KOPT-K1 (cell line): ENCODE measurements at regions not wholly inside any gene's neighbourhood (a gene's known extent, or its start where the extent isn't known, plus 50 kb on each side); places are given as distances from the start of the nearest gene placed in this dataset.

Source experiments
- H3K27ac ChIP-seq: fragments of 200-600 bp; sonication (generic); 2 replicates; pipeline ENCODE4 v1.5.1; 2016; ENCODE audit warnings: antibody characterized with exemption, mild to moderate bottlenecking, low read depth, low read length; ENCODE audit not compliant: poor library complexity, severe bottlenecking
- H3K36me3 ChIP-seq: fragments of 200-600 bp; sonication (generic); 2 replicates; pipeline ENCODE4 v1.5.1; 2017; ENCODE audit warnings: antibody characterized with exemption, mild to moderate bottlenecking, low read length, moderate library complexity; ENCODE audit not compliant: insufficient read depth
- H3K9me3 ChIP-seq: fragments of 200-600 bp; sonication (generic); 2 replicates; pipeline ENCODE4 v1.5.1; 2017; ENCODE audit warnings: antibody characterized with exemption, low read length, mild to moderate bottlenecking; ENCODE audit not compliant: insufficient read depth, poor library complexity, severe bottlenecking

DNA sequence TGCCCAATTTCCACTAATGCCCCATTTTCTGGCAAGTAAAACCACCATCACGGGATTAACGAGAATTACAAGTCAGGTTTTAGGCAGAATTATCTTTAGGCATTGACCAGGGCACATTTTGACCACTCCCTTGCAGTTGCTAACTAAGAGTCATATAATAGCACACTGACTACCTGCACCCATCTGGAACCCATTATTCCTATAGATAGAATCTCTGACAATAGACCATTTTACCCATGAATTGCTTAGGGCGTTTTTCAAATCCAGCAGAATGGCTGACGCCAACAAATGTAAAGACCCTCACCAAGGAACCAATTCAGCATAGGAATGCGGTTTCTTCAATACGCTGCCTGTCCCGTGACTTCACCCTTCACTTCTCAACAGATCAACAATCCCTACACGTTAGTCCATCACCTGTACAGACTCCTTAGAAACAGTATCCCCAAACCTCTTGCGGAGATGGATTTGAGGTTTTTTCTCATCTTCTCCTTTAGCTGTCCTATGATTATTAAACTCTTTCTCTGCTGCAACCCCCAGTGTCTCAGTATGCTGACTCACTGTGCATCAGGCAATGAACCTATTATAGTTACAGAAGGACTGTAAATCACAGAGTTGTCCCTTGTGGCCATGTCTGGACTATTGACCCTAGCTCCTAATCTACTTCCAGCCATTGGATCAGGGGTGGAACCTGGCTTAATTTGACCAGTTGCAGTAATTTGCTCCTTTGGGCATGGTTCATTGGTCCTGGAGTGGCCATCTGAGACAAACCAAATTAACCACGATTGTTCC, 177.3 kb upstream of the PLXNC1 start:
- no peaks in the 10 kb centered on the region for H3K9me3 ChIP-seq
- H3K27ac ChIP-seq, result no peak overlapping the region
- no peaks in the 10 kb centered on the region for H3K36me3 ChIP-seq

DNA sequence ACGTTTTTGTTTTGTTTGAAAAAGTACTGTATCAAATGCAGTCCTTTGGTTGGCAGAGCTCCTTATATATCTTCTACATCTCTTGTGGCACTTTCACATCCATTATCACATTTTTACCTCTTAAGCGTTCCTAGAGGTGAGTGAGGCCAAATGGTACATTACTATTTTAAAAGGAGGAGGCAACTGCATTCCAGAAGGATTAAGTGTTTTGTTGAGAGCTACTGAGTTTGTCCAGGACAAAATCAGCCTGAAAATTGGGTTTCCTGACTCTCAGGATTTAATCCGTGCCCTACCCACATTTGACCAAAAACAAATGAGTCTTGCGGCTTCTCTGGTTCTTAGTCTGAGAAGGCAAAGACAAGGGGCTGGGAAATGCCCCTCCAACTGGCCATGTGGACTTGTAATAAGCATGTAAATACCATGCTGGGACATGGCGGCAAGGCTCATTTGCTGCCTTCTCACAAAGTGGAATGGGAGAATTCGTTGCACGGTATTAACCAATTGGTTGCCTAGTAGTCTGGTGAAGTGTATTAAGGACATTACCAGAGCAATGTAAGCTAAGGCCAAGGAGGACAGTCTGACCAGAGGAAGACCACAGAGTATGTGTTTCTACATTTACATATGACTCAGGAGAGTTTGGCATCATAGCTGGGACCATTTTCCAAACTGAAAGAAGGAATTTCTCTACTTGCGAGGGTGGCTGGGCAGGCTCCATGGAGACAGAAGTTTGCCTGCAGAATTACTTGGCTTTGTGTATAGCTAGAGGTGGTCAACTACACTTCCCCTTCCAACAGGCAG, 175.8 kb upstream of the PLXNC1 start:
- Histone ChIP-seq H3K9me3 (no peaks in the 10 kb centered on the region), H3K27ac (no peak overlapping the region)

DNA sequence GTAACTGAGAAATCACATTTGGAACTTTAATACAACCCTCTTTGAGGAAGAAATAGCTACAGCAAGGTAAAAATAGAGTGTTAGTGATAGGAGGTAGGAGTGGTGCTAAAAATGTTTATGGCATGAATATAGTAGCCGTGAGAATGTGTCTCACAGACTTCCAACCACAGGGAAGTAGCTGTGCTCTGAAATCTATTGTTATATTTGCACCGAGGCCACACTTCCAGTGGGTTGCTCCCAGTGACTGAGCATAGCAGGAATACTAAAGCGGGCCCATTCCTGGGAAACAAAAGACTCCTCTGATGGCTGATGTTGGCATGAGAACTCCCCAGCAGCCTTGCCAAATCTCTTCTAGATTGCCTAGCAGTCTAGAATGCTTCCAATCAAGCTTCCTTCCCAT, 174.1 kb upstream of the PLXNC1 start:
- no peak overlapping the region for H3K27ac ChIP-seq
- no peaks in the 10 kb centered on the region for H3K36me3 ChIP-seq
- no peaks in the 10 kb centered on the region for H3K9me3 ChIP-seq

More for the DNA sequence above, 175.8 kb upstream of the PLXNC1 start:
- H3K36me3 ChIP-seq, result no peaks in the 10 kb centered on the region

DNA sequence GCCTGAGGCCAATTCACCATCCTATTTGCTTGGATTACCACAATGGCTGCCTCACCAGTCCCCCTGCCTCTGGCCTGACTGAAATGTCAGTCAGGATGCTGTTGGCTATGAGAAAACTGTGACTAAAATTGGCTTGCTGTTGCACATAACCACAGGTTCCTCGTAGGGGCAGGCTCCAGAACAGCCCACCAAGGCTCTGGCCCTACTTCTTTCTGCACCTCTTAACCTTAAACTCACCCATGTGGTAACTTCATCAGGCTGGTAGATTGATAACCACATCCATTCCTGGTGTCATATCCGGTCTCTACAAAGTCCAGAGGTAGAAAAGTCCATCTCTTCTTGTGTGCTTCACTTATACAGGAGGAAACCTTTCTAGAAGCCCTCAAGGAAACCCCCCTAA, 172.4 kb upstream of the PLXNC1 start:
- Histone ChIP-seq H3K27ac (no peak overlapping the region), H3K9me3 (no peaks in the 10 kb centered on the region)

DNA sequence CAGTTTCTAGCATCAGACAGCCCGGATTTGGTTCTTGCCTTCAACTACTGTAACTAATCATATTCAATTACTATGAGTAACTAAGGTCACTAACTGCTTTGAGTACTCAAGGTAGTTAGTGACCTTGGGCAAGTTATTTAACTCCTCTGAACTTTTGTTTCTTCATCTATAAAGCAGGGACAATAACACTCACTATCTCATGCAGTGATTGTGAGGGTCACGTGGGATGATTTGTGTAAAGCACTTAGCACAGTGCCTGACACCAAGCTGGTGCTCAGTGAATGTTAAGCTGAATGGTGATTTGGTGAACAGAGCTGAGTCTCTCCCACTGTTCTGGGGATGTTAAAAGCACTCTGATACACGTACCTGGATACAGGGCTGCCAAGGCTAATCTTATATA, 171.3 kb upstream of the PLXNC1 start:
- Histone ChIP-seq H3K36me3 (no peaks in the 10 kb centered on the region), H3K27ac (no peak overlapping the region), H3K9me3 (no peaks in the 10 kb centered on the region)

More for the DNA sequence above, 172.4 kb upstream of the PLXNC1 start:
- no peaks in the 10 kb centered on the region for H3K36me3 ChIP-seq

DNA sequence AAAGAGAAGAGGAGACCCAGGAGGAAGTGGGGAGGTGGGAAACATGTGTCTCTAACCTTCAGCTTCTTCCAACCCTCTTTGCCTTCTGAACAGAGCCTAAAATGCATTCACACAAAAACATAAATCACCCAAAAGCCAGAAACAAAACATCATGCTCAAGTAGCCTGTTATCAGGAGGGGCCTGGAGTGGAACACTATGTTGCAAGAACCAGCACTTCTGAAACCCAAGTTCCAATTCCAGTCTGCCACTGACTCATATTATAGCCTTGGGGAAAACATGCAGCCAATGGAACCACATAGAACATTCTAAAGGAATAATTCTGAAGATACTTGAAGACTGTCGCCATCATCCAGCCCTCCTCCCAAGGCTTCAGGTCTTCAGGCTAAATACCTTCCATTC, 169.8 kb upstream of the PLXNC1 start:
- Histone ChIP-seq H3K9me3 (no peaks in the 10 kb centered on the region), H3K27ac (no peak overlapping the region), H3K36me3 (no peaks in the 10 kb centered on the region)

DNA sequence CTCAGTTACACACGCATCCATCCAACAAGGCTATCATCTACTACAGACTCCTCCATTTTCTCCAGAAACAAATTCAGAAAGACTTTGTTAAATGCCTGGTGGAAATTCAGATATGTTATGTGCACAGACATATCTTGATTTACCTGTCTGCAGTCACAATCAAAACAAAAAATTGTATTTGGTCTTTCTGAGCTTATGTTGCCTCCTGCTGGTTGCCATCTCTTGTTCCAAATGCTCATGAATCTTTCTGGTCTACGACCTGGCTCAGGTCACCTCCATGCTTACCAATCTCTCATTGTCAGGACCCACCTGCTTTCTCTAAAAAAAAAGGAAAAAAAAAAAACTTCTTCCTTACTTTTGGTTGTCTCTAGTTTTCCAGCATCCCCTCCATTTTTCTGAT, 169.2 kb upstream of the PLXNC1 start:
- Histone ChIP-seq H3K27ac (no peak overlapping the region), H3K9me3 (no peaks in the 10 kb centered on the region), H3K36me3 (no peaks in the 10 kb centered on the region)

DNA sequence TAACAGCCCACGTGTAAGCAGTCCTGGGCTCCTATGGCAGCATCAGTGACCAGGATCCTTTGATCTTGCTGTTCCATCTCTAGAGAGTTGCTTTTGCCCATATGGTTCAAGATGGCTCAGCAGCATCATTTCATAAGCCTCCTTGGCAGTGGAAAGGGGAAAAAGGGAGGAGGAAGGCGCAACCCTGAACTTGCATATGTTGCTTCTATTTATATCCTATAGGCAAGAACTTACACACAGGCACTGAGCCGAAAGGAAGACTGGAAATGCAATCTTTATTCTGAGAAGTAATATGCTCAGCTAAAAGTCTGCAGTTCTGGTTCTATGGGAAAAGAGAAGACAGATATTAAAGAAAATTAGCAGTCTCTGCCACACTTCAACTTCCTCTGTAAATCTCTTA, 167.7 kb upstream of the PLXNC1 start:
- no peak overlapping the region for H3K27ac ChIP-seq
- no peaks in the 10 kb centered on the region for H3K9me3 ChIP-seq
- no peaks in the 10 kb centered on the region for H3K36me3 ChIP-seq

DNA sequence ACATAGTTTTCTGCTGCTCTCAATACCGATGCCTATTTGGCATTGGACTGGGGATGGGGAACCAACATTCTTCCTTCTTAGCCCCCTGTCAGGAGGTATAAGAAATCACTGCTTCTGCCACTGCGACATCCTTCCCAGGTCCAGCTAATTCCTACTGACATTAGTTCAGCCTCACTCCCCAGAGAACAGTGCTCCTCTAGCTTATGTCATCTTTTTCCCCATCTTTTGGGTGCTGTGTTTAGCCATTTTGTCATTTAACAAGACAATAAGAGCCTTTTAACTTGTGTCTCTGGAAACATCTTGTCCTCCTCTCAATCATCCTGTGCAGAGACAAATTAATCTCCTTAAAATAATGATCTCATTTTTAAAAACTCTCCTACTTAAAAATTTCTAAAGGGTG, 167.0 kb upstream of the PLXNC1 start:
- Histone ChIP-seq H3K9me3 (no peaks in the 10 kb centered on the region), H3K36me3 (no peaks in the 10 kb centered on the region), H3K27ac (no peak overlapping the region)

DNA sequence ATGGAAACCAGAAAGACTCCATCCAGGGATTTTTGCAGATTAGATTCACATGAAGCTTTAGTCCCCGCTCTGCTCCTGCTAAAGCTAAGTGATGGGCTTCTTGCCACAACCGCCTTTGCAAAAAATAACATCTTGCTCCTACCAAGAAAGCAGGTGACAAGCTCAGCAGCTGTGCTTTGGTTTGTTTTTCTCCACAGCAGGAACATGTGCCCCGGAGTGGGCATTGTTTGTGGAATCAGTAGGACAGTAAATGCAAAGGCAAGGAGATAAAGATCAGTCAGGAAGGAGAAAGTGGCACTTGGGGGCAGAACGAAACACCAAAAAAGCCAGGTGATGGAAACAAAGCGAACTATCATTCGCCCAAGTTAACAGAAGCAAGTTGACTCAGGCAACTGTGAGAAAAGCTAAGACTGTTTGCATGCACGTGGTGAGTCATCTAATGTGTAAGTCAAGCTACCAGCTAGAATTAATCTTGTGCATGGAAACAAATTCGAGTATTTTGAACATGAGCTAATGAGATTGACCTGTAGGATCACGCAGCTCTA, 165.5 kb upstream of the PLXNC1 start:
- no peak overlapping the region for H3K27ac ChIP-seq
- no peaks in the 10 kb centered on the region for H3K36me3 ChIP-seq
- H3K9me3 ChIP-seq, result peaks cover 5% of the 10 kb centered on the region

DNA sequence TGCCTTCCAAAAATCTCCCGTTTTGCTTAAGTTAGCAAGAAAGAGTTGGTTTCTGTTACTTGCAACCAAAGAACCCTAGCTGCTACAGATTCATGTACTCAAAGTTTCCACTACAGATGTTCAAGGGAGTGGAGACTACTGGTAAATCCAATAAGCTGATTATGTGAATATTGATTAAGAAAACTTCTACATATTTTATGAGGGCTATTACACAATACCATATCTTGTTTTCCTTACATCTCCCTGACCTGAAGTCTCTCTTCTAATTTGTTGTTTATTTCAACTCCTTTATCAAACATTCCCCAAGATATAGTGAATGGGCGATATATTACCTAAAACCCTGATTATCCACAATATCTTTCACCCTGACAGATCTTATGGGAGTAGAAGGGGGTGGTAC, 164.4 kb upstream of the PLXNC1 start:
- H3K36me3 ChIP-seq, result no peaks in the 10 kb centered on the region
- H3K27ac ChIP-seq, result no peak overlapping the region
- peaks cover 6% of the 10 kb centered on the region for H3K9me3 ChIP-seq

DNA sequence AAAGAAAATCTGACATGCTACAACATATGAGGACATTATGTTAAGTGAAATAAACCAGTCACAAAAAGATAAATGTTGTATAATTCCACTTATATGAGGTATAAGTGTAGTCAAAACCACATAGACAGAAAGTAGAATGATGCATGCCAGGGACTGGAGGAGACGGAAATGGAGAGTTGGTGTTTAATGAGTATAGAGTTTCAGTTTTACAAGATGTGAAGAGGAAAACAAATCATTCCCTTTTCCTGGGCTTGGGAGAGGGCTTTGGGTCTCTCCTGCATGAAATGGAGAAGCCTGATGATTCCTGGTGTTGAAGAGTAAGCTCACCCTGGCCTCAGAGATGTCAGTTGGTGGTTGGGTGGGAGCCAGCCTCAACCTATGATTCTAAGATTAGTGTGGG, 158.4 kb upstream of the PLXNC1 start:
- peaks cover 6% of the 10 kb centered on the region for H3K9me3 ChIP-seq
- H3K36me3 ChIP-seq, result no peaks in the 10 kb centered on the region
- H3K27ac ChIP-seq, result no peak overlapping the region

DNA sequence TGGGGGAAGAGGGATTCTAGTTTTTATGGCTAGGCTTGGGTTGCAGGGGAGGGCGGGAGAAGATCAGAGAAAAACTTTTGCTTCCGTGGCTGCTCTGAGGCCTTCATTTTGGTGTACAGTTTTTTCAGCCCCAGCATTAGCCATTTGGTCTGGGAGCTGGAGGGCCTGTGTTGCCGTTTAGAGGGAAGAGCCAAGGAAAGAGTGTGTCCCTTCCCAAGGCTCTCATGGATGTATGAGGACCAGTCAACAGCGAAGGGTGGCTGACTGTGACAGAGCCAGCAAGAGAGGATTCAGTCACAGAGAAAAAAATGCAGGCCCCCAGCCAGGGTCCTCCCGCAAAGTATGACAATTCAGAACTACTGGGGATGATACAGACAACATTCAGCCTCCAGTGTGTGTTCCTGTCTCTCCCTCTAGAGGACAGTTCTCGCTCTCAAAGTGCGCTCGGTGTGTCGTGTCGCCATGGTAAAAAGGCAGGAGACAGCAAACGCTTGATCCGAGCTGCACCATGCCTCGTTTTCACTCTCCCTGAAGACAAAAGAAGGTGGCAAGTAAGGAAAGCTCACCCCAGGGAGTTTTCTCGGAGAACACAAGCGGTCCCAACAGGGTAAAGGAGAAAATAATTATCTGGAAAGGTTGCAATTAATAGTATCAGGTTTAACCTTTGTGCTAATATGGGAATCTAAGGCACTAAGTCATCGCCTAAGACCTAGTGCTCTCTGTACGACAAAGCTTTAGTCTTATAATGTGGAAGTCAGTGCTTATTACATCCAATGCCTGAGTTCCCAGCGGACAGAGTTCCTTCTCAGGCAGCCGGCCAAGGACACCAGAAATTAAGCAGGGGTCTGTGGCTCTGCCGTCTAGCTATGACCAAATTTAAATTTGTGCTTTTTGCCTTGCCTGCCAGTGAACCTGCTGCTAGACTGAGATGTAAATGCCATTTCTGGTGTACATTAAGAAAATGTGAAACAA, 157.3 kb upstream of the PLXNC1 start:
- H3K9me3 ChIP-seq, result peaks cover 6% of the 10 kb centered on the region
- H3K27ac ChIP-seq, result no peak overlapping the region
- no peaks in the 10 kb centered on the region for H3K36me3 ChIP-seq

DNA sequence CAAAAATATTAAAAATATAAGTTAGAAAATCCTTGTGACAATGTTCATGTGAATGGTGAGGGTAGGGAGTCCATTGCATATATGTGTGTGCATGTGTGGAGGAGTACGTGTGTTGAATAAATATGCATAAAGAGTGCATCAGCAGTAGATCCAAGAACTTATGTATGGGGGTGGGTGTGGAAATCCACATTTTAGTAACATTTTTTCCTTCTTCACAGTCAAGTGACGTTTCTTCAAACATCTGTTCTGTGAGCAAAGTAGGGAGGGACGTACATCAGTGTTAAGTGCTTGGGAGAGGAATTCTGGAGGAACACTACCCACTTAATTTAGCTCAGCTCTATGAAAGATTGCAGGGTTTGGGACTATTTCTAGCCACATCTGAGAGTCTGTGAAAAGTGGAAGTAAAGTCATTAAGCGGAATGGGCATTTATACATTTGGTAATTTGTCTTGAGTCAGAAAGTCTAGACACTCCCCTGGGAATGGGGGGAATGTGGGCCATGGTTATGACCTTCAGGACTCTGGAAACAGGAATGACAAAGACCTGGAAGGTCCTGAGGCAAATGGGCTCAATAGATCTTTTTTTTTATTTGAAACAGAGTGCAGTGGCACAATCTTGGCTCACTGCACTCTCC, 156.4 kb upstream of the PLXNC1 start:
- no peaks in the 10 kb centered on the region for H3K36me3 ChIP-seq
- H3K9me3 ChIP-seq, result peaks cover 6% of the 10 kb centered on the region
- no peak overlapping the region for H3K27ac ChIP-seq
